HG03521 (cell line): ENCODE measurements at regions not wholly inside any gene's neighbourhood (a gene's known extent, or its start where the extent isn't known, plus 50 kb on each side); places are given as distances from the start of the nearest gene placed in this dataset.
"Not testable (repeated sequence)": the region's sequence is repeated elsewhere in the genome, so short reads cannot be mapped to it uniquely, and the experiment has no call there.

Experiments used
- ATAC-seq: cut with Tn5 transposase; IDR thresholded peaks from one replicate; pipeline ENCODE4 v1.9.1; 2021; ENCODE audit warnings: mild to moderate bottlenecking, moderate library complexity; ENCODE audit not compliant: unreplicated experiment

DNA sequence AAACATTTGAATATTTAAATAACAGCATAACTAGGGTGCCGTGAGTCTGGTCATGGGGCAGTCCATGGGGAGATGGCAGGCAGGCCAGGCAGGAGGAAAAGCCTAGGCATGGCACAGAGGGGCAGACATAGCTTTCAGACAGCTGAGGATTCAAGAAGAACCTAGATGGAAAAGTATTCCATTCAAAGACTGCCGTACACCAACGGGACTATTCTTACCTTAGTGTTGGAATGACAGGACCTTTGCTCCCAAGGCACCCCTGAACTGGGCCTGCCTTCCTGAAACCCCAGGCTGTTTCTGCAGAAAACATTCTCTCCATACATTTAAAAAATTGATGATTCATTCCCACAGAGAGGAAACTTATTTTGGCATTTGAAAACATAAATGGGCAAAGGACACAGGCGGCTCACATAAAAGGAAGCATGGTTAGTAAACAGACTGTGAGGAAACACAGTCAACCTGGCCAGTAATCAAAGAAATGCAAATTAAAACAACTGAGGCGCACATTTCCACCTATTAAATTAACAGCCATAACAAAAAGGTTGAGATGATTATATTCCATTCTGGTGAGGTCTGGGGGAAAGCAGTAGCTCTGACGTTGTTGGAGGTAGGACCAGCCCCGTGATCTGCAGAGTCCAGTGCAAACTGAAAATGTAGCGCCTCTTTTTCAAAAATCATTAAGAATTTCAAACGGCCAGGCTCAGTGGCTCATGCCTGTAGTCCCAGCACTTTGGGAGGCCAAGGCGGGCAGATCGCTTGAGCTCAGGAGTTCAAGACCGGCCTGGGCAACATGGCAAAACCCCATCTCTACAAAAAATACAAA lies 71.3 kb upstream of the SMAD3 start:
- ATAC-seq = no peak

DNA sequence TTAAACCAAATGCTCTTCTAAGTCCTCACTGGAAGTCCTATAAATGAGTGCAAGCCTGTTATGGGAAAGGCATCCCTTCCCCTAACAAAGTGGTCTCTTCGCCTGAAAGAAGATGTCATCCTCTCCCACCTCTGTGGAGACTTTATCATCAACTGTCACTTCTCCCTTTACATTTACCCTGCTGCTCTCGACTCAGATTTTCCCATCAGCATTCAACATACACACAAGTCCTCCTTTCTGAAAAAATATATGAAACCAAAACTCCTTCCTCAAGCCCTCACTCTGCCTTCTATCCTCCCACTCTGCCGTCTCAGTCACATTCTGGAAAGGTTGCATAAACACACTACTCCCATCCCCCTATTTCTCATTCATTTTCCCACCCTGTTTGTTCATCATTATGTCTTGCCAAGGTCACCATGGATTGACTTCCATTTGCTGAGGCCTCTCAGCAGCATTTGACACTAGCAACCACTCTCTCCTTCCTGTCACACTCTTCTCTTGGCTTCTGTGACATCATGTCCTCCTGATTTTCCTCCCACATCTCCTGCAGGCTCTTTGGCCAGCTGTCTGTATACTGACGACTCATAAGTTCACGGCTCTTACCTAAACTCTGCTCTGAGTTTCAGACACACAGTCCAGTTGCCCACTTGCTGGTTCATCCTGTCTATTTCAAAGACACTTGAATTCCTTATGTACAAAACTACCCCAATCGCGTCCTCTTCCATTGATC lies 70.3 kb upstream of the SMAD3 start:
- ATAC-seq = no peak

DNA sequence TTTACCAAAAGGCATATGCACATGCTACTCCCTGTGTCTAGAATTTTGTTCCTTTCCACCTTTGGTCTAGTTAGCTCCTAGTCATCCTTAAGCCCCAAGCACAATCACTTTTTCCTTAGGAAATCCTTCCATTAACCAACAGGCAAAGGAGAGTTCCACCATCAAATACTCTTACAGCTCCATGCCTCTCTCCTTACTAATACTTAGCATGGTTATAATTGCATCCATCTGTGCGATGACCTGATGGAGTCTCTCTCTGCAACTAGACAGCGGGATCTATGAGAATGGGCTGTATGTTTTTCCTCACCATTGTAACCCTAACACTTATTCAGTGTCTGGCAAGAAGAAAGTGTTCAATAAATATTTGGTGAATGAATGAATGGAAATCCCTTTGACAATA lies 69.3 kb upstream of the SMAD3 start:
- no peak for ATAC-seq

DNA sequence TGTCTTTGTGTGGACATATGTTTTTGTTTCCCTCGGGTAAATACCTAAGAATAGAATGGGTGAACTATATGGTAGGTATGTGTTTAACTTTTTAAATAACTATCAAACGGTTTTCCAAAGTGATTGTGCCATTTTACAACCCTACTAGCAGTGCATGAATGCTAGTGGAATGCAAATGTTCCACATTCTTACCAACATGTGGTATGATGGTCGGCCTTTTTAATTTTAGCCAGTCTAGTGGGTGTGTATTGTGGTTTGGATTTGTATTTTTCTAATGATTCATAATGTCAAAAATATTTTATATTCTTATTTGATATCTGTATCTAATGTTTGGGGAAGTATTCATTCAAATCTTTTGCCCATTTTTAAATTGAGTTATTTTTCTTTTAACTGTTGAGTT lies 68.2 kb upstream of the SMAD3 start:
- ATAC-seq = no peak

DNA sequence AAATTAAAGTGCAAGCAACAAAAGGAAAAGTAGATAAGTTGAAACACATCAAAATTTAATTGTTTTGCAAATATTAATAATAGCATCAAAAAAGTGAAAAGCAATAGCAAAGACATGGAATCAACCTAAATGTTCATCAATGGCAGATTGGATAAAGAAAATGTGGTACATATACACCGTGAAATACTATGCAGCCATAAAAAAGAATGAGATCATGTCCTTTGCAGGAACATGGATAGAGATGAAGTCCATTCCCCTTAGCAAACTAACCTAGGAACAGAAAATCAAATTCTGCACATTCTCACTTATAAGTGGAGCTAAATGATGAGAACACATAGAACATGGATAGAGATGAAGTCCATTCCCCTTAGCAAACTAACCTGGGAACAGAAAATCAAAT lies 67.2 kb upstream of the SMAD3 start:
- ATAC-seq = not testable (repeated sequence)

DNA sequence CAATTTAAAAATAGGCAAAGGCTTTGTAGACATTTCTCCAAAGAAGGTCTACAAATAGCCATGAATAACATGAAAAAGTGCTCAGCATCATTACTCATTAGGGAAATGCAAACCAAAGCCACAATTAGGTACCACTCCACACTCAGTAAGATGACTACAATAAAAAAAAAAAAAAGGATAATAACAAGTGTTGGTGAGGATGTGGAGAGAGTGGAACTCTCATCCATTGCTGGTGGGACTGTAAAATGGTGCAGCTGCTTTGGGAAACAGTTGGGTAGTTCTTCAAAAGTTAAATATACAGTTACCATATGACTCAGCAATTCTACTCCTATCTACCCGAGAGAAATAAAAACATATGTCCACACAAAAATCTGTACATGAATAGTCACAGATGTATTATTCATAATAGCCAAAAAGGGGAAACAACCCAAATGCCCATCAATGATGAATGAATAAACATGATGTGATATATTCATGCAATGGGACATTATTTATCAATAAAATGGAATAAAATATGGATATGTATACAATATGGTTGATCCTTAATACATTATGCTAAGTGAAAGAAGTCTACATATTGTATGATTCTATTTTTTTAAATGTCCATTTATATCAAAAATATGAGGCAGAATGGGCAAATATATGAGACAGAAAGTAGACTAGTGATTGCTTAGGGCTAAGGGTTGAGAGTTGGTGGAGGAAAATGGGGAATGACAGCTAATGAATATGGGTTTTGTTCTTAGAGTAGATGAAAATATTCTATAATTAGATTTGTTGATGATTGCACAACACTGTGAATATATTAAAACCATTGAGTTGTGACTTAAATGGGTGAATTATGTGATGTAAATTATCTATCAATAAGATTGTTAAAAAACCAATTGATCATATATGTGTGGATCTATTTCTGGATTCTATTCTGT lies 66.1 kb upstream of the SMAD3 start:
- ATAC-seq = no peak

DNA sequence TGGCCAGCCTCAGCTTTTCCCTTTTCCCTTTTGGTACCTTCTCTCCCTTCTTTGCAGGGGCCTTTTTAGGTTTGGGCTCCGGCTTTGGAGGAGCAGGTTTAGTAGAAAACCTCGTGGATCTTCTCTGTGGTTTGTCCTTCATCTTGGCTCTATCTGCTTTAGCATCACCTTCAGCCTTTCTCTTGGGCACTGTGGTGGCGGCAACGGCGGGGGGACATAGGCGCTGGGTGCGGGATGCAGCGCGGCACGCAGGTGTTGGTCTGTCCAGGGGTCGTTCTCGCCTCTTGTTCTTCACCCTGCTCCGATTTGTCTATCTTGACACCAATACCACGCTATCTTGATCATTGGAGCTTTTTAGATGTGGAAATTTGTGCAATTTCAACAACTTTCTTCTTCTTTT lies 64.5 kb upstream of the SMAD3 start:
- no peak for ATAC-seq

DNA sequence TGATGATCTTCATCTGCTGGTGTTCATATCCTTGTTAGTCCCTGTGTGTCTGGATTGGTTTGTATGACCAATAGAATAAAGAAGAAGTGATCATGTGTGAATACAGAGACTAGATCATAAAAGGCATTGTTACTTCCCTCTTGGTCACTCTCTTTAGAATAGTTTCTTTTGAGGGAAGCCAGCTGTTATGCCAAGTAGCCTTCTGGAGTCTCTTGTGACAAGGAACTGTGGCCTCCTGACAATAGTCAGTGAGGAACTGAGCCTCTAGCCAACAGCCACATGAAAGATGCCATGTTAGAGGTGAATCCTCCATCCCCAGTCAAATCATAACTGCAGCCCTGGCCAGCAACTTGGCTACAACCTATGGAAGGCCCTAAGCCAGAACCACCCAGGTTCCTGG lies 63.0 kb upstream of the SMAD3 start:
- no peak for ATAC-seq

DNA sequence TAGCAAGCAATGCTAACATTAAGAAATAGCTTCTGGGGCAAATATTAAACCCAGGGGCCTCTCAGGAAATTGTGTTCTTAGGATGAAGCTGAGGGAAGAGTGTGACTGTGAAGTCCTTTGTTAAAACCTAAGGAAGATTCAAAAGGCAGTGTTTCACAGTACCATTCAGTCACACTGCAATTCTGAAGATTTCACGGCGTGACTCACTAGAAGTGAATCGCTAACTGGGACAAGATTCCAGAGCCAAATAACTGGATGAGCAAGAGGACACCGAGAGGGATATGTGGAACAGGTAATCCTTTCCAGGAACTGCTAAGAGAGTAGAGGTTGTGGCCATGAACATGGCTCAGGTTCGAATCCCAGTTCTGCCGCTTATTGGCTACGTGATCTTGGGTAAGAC lies 61.8 kb upstream of the SMAD3 start:
- no peak for ATAC-seq

DNA sequence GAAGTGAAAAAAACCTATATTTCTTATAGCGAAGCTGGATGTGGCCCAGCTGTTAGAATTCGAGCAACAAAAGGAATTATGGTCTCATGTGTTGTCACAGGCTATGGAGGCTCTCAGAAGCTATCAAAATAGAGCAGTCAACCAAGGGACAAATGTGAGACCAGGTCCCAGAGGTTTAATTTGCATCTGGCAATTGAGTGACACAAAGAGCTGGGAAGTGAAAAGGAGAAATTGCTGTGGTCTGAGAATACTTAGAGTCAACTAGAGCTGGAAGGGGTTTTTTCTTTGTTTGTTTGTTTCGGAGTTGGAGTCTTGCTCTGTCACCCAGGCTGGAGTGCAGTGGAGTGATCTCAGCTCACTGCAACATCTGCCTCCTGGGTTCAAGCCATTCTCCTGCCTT lies 61.3 kb upstream of the SMAD3 start:
- ATAC-seq = no peak

DNA sequence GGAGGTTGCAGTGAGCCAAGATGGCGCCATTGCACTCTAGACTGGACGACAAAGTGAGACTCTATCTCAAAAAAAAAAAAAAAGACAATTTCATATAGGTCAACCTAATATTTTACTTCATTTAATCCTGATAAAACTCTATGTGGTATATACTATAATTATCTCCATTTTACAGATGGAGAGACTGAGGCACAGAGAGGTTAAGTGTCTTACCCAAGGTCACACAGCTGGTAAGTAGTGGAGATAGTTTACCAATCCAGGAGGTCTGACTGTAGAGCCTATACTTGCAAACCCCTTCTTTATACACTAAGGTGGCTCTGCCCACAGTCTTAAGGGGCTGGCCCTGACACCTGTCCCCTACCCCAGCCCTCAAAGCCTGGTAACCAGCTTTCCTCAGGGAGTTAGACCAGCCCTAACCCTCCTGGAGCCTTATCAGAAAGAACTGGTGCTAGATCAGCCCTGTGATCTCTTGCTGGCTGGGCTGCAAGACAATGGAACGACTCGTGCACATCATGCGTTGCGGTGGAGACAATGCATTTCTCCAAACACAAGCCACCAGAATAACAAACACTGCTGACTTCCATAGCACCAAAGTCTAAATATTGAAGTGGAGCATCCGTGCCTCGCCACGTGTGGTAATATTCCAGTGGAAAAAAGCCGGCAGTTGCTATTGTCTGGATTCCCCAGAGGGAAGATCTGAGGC lies 60.0 kb upstream of the SMAD3 start:
- no peak for ATAC-seq

DNA sequence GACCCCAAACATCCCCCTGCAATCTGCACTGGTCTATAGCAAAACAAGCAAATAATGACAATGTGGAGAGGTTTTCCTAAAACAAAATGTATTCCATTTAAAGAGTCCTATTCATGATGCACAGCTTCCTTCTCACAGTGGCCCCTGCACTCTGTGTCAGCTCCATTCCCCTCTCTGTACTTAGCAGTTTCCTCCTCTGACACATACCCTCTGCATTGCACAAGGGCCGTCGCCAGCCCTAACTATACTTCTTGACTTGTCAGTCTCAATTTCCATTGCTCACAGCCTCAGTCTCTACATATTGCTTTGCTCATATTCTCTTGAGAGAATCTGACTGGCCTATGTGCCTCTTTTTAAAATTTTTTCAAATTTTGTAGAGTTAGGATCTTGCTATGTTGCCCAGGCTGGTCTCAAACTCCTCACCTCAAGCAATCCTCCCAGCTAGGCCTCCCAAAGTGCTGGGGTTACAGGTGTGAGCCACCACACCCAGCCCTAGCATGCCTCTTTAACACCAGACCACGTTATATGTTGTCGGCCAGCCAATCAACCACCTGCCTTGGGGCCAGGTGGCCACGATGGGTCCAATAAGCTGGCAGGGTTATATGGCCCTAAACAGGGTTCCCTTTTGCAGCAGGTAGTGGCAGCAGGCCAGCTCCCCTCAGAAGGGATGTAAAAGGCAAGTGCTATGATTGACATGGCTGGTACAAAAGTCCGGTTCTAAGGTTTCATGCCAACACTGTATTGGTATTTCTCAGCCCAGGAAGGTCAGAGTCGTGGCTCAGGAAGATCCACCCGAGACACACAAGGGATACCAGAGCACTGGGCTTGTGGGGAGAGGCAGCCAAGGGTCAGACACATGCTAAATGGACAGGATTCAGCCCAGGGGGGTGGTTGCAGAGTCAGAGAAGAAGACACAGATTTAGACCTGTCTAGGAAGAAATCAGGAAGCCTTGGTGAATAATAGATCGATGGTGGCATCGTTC lies 59.0 kb upstream of the SMAD3 start:
- no peak for ATAC-seq

DNA sequence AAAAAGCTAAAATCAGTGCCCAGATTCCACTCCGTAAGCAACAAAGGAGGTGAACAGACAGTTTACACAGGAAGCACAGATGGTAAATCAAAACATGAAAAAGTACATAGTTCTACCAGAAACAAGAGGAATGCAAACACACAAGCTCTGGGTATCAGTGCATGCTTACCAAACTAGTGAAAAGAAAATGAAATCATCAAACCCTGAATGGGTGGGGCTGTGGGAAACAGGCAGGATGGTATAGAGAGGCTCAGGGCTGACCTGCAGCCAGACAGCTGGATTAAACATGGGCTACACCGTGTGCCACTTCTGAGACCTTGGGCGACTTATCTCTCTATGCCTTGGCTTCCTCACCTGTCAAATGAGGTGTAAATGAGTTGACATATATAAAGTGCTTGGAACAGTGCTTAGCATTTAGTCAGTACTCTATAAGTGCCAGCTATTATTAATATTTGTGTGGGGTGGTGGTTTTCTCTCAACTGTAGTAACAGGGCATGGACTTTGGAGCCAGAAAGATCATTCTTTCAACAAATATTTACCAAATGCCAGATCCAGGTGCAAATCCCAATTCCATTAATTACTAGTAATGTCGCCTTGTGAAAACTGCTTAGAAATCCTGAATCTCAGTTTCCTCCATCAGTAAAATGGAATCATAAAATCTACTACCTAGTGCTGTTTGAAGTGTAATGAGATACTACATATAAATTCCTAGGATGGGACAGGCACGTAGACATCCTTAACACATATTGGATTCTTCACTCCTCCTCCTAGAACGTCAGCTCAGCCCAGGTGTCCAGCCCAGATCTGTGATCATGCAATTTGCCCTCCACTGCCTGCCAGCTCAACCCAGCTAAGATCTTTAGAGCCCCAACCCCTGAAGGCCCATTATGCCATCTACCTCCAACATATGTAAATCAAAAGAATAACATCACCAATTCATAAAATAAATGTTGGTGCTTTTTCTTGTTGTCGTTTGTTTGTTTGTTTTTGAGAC lies 55.5 kb upstream of the SMAD3 start:
- ATAC-seq = no peak

DNA sequence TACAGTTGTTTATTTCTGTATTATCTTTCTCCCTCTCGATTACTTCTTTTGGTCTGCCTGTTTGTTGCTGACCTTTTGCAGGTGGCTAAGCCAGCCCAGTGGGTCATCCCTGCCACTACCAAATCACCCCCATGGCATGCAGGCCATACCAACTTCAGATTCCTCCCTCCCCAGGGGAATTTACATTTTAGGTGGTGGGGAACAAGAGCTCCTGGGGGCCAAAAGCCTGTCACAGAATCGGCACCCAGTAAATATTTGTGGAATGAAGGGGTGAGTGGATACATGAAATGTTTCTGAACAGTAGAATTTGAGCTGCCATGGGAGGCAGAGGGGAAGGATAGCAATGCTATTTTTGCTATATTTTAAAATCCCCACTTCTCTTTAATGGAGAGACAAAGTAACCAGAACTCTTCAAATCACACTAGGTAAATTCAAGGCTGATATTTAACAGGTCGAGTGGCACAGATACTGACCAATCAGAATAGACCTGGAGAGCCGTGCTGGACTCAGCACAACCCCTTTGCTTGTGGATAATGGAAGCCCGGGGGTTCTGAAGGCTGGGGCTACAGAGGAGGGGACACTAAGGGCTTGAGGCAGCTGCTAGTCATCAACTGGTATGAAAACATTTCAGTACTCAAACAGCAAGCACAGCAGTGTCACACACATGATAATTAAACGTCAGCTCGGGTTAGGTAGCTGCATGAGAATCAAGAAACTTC lies 54.3 kb upstream of the SMAD3 start:
- ATAC-seq = no peak

DNA sequence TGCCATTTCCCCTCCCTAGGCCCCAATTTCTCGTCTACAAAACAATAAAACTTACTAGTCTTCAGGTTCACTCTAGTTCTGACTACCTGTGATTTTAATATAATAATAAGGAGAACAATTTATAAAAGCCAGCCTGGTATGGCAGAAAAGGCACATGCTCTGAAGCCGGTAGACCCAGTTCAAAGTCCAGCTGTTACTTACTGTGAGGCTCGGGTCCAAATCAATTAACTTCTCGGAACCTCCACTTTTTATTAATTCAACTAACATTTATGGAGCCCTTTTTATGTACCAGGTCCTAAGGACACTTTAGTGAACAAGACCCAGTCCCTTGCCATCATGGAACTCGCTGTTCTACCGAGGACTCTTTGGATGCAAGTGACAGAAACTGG lies 53.8 kb upstream of the SMAD3 start:
- ATAC-seq = no peak

DNA sequence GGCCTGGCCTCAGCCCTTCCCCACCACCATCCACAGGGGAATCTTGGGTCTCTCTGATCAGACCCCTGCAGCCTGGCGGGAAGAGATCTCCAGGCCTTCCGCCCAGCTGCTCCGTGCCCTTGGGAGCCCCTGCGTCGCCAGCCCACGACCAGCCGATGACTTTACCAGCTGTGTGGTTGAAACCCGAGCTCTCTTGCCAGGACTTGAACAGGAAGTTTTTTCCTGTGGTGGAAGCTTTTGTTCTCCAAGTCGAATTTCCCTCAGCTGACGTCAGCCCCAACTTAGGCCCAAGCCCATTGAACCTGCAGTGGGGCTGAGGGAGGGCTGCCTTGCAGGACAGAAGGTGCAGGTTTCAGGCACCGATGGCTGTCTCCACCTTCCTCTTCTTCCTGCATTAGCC lies 51.7 kb upstream of the SMAD3 start:
- ATAC-seq = no peak
